ENCODE measurements at regions not wholly inside any gene's neighbourhood (a gene's known extent, or its start where the extent isn't known, plus 50 kb on each side); places are given as distances from the start of the nearest gene placed in this dataset.

GRCh38 chr2:183608747-183609146, 484.5 kb downstream of the NUP35 start:
- H3K4me1 ChIP-seq (ENCODE audit: control insufficient read depth in 2 of 3, insufficient read depth in 2 of 3, low read depth in 1 of 3, low read length in 3 of 3) = no peaks in the 10 kb centered on the region
- H3K9me3 ChIP-seq (ENCODE audit: control insufficient read depth in 2 of 3, insufficient read depth in 1 of 3, low read length in 3 of 3) = no peaks in the 10 kb centered on the region
- no peak overlapping the region for H3K27ac ChIP-seq (ENCODE audit: low read depth in 2 of 2, low read length in 2 of 2)
- no peak for FAIRE-seq
- no peak for TF ChIP-seq CTCF (IDR thresholded peaks at IDR 0.05; ENCODE audit: borderline replicate concordance, extremely low read depth, insufficient read depth)
- DNase-seq = no peak
- H3K36me3 ChIP-seq (ENCODE audit: control insufficient read depth in 2 of 3, insufficient read depth in 3 of 3, low read length in 3 of 3) = no peaks in the 10 kb centered on the region
- H3K9ac ChIP-seq (ENCODE audit: low read length in 3 of 3) = no peak overlapping the region
- no peak overlapping the region for H3K4me3 ChIP-seq (ENCODE audit: low read length in 3 of 3)
- intact Hi-C loops (cut with DNase I) = no loop called here
- no peaks in the 10 kb centered on the region for H3K27me3 ChIP-seq (ENCODE audit: control insufficient read depth, insufficient read depth, low read length)

GRCh38 chr2:183610724-183611123, 486.5 kb downstream of the NUP35 start:
- H3K4me3 ChIP-seq (ENCODE audit: low read length in 3 of 3) = no peak overlapping the region
- no peak for TF ChIP-seq CTCF (IDR thresholded peaks at IDR 0.05; ENCODE audit: borderline replicate concordance, extremely low read depth, insufficient read depth)
- H3K27me3 ChIP-seq (ENCODE audit: control insufficient read depth, insufficient read depth, low read length) = no peaks in the 10 kb centered on the region
- intact Hi-C loops (cut with DNase I) = no loop called here
- H3K36me3 ChIP-seq (ENCODE audit: control insufficient read depth in 2 of 3, insufficient read depth in 3 of 3, low read length in 3 of 3) = no peaks in the 10 kb centered on the region
- H3K4me1 ChIP-seq (ENCODE audit: control insufficient read depth in 2 of 3, insufficient read depth in 2 of 3, low read depth in 1 of 3, low read length in 3 of 3) = no peaks in the 10 kb centered on the region
- peak in 1 of 5 donors; percentile 17 for DNase-seq
- no peak overlapping the region for H3K9ac ChIP-seq (ENCODE audit: low read length in 3 of 3)
- no peaks in the 10 kb centered on the region for H3K9me3 ChIP-seq (ENCODE audit: control insufficient read depth in 2 of 3, insufficient read depth in 1 of 3, low read length in 3 of 3)
- FAIRE-seq = no peak
- H3K27ac ChIP-seq (ENCODE audit: low read depth in 2 of 2, low read length in 2 of 2) = no peak overlapping the region

GRCh38 chr2:183614799-183615435, 490.7 kb downstream of the NUP35 start:
- H3K9me3 ChIP-seq (ENCODE audit: control insufficient read depth in 2 of 3, insufficient read depth in 1 of 3, low read length in 3 of 3) = no peaks in the 10 kb centered on the region
- H3K4me3 ChIP-seq (ENCODE audit: low read length in 3 of 3) = no peak overlapping the region
- no peaks in the 10 kb centered on the region for H3K36me3 ChIP-seq (ENCODE audit: control insufficient read depth in 2 of 3, insufficient read depth in 3 of 3, low read length in 3 of 3)
- no peaks in the 10 kb centered on the region for H3K27me3 ChIP-seq (ENCODE audit: control insufficient read depth, insufficient read depth, low read length)
- no peak for DNase-seq
- intact Hi-C loops (cut with DNase I) = no loop called here
- H3K9ac ChIP-seq (ENCODE audit: low read length in 3 of 3) = no peak overlapping the region
- FAIRE-seq = no peak
- no peak for TF ChIP-seq CTCF (IDR thresholded peaks at IDR 0.05; ENCODE audit: borderline replicate concordance, extremely low read depth, insufficient read depth)
- H3K27ac ChIP-seq (ENCODE audit: low read depth in 2 of 2, low read length in 2 of 2) = no peak overlapping the region
- no peaks in the 10 kb centered on the region for H3K4me1 ChIP-seq (ENCODE audit: control insufficient read depth in 2 of 3, insufficient read depth in 2 of 3, low read depth in 1 of 3, low read length in 3 of 3)

GRCh38 chr2:183623227-183623626, 499.0 kb downstream of the NUP35 start:
- TF ChIP-seq CTCF (IDR thresholded peaks at IDR 0.05; ENCODE audit: borderline replicate concordance, extremely low read depth, insufficient read depth) = no peak
- DNase-seq = no peak
- H3K27ac ChIP-seq (ENCODE audit: low read depth in 2 of 2, low read length in 2 of 2) = no peak overlapping the region
- no peaks in the 10 kb centered on the region for H3K4me1 ChIP-seq (ENCODE audit: control insufficient read depth in 2 of 3, insufficient read depth in 2 of 3, low read depth in 1 of 3, low read length in 3 of 3)
- intact Hi-C loops (cut with DNase I) = no loop called here
- no peak overlapping the region for H3K9ac ChIP-seq (ENCODE audit: low read length in 3 of 3)
- FAIRE-seq = no peak
- H3K4me3 ChIP-seq (ENCODE audit: low read length in 3 of 3) = no peak overlapping the region
- H3K36me3 ChIP-seq (ENCODE audit: control insufficient read depth in 2 of 3, insufficient read depth in 3 of 3, low read length in 3 of 3) = no peaks in the 10 kb centered on the region
- no peaks in the 10 kb centered on the region for H3K27me3 ChIP-seq (ENCODE audit: control insufficient read depth, insufficient read depth, low read length)
- H3K9me3 ChIP-seq (ENCODE audit: control insufficient read depth in 2 of 3, insufficient read depth in 1 of 3, low read length in 3 of 3) = no peaks in the 10 kb centered on the region
